ENCODE measurements at regions not wholly inside any gene's neighbourhood (a gene's known extent, or its start where the extent isn't known, plus 50 kb on each side); places are given as distances from the start of the nearest gene placed in this dataset.
"Not testable (repeated sequence)": the region's sequence is repeated elsewhere in the genome, so short reads cannot be mapped to it uniquely, and the experiment has no call there.

DNA sequence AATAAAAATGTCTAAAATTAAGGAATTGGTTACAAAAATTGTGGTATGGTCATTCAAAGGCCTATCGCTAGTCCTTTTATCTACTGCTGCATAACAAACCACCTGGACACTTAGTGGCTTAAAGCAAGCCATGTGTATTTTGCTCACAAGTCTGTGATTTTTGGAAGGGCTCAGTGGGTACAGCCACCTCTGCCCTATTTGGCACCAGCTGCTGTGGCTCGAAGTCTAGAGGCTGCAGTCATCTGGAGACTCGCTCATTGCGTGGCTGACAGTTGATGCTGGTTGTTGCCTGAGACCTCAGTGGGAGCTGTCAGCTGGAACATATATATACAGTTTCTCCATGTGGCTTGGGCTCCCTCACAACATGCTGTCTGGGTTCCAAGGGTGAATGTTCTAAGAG is 60.8 kb upstream of the MID1 start:
- H3K4me1 ChIP-seq (ENCODE audit: control insufficient read depth, low read length): no peaks in the 10 kb centered on the region
- H3K9me3 ChIP-seq (ENCODE audit: control insufficient read depth, insufficient read depth, low read length): no peaks in the 10 kb centered on the region
- no peaks in the 10 kb centered on the region for H3K36me3 ChIP-seq (ENCODE audit: control insufficient read depth, low read length)
- H3K4me3 ChIP-seq (ENCODE audit: low read length): no peak overlapping the region
- no peaks in the 10 kb centered on the region for H3F3A ChIP-seq (ENCODE audit: control insufficient read depth, insufficient read depth)
- H3K27me3 ChIP-seq (ENCODE audit: control insufficient read depth, low read length): no peaks in the 10 kb centered on the region
- no peak for TF ChIP-seq EZH2phosphoT487 (IDR thresholded peaks at IDR 0.05; ENCODE audit: borderline replicate concordance, low read length)
- TF ChIP-seq, protein P1, sequence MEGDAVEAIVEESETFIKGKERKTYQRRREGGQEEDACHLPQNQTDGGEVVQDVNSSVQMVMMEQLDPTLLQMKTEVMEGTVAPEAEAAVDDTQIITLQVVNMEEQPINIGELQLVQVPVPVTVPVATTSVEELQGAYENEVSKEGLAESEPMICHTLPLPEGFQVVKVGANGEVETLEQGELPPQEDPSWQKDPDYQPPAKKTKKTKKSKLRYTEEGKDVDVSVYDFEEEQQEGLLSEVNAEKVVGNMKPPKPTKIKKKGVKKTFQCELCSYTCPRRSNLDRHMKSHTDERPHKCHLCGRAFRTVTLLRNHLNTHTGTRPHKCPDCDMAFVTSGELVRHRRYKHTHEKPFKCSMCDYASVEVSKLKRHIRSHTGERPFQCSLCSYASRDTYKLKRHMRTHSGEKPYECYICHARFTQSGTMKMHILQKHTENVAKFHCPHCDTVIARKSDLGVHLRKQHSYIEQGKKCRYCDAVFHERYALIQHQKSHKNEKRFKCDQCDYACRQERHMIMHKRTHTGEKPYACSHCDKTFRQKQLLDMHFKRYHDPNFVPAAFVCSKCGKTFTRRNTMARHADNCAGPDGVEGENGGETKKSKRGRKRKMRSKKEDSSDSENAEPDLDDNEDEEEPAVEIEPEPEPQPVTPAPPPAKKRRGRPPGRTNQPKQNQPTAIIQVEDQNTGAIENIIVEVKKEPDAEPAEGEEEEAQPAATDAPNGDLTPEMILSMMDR (IDR thresholded peaks at IDR 0.05; ENCODE audit: low read depth, low read length, poor library complexity, severe bottlenecking): no peak
- H4K20me1 ChIP-seq (ENCODE audit: control insufficient read depth, insufficient read depth, low read depth, low read length): no peaks in the 10 kb centered on the region
- H3K9me2 ChIP-seq (replicated peaks; ENCODE audit: control insufficient read depth, low read length): no peaks in the 10 kb centered on the region
- no peak overlapping the region for H3K4me2 ChIP-seq (ENCODE audit: low read length)
- H3K79me2 ChIP-seq (ENCODE audit: control insufficient read depth, low read length): no peaks in the 10 kb centered on the region
- H3K27ac ChIP-seq (ENCODE audit: low read depth, low read length): no peak overlapping the region

DNA sequence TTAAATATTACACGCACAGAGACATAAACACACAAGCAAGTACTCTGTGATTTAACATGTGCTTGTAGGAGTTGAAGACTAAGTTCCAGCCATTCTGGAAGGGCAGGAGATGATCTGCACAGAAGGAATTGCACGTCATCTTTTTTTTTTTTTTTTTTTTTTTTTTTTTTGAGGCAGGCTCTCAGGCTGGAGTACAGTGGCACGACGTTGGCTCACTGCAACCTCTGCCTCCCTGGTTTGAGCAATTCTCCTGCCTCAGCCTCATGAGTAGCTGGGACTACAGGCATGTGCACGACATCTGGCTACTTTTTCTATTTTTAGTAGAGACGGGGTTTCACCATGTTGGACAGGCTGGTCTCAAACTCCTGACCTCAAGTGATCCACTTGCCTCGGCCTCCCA is 63.2 kb upstream of the MID1 start:
- H3K27me3 ChIP-seq (ENCODE audit: control insufficient read depth, low read length); H3K27ac ChIP-seq (ENCODE audit: low read depth, low read length); H4K20me1 ChIP-seq (ENCODE audit: control insufficient read depth, insufficient read depth, low read depth, low read length); H3K4me3 ChIP-seq (ENCODE audit: low read length); H3K9me3 ChIP-seq (ENCODE audit: control insufficient read depth, insufficient read depth, low read length); H3K4me2 ChIP-seq (ENCODE audit: low read length); H3K36me3 ChIP-seq (ENCODE audit: control insufficient read depth, low read length); H3K9me2 ChIP-seq (replicated peaks; ENCODE audit: control insufficient read depth, low read length); H3K79me2 ChIP-seq (ENCODE audit: control insufficient read depth, low read length); H3F3A ChIP-seq (ENCODE audit: control insufficient read depth, insufficient read depth); H3K4me1 ChIP-seq (ENCODE audit: control insufficient read depth, low read length): not testable (repeated sequence)

DNA sequence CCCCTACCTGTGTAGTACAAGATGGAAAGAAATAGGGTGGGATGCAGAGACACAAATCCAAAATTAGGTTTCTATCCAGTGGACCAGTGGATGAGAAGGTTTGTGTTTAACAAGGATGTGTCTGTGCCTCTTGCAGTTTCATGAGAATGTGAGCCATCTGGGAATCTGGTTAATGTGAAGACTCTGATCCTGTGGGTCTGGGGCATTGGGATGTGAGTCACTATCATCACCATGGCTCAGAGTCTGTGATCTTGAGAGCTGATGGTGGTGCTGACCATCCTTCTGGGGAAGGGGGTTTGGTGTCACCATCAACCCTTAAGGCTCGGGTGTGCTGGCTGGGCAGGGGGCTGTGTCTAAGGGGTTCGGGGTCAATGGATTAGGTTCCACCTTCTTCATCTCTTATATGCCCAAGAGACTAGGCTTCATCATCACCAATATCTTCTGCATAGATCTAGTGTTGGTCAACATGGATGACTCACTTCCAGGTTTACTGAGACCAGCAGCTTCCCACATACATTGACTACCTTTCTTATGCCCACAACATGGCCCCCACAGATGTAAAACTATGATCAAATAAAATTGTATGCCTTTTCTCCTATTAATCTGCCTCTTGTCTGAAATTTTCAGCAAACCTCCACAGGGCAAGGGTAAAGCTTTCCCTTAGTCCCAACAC is 65.7 kb upstream of the MID1 start:
- H3K79me2 ChIP-seq (ENCODE audit: control insufficient read depth, low read length): no peaks in the 10 kb centered on the region
- H3F3A ChIP-seq (ENCODE audit: control insufficient read depth, insufficient read depth): no peaks in the 10 kb centered on the region
- H3K36me3 ChIP-seq (ENCODE audit: control insufficient read depth, low read length): no peaks in the 10 kb centered on the region
- H3K4me3 ChIP-seq (ENCODE audit: low read length): no peak overlapping the region
- no peaks in the 10 kb centered on the region for H3K9me2 ChIP-seq (replicated peaks; ENCODE audit: control insufficient read depth, low read length)
- no peaks in the 10 kb centered on the region for H3K9me3 ChIP-seq (ENCODE audit: control insufficient read depth, insufficient read depth, low read length)
- no peaks in the 10 kb centered on the region for H3K4me1 ChIP-seq (ENCODE audit: control insufficient read depth, low read length)
- H3K4me2 ChIP-seq (ENCODE audit: low read length): no peak overlapping the region
- no peaks in the 10 kb centered on the region for H4K20me1 ChIP-seq (ENCODE audit: control insufficient read depth, insufficient read depth, low read depth, low read length)
- no peaks in the 10 kb centered on the region for H3K27me3 ChIP-seq (ENCODE audit: control insufficient read depth, low read length)
- TF ChIP-seq EZH2phosphoT487 (IDR thresholded peaks at IDR 0.05; ENCODE audit: borderline replicate concordance, low read length): no peak
- TF ChIP-seq, protein P1 (IDR thresholded peaks at IDR 0.05; ENCODE audit: low read depth, low read length, poor library complexity, severe bottlenecking): no peak
- H3K27ac ChIP-seq (ENCODE audit: low read depth, low read length): no peak overlapping the region

DNA sequence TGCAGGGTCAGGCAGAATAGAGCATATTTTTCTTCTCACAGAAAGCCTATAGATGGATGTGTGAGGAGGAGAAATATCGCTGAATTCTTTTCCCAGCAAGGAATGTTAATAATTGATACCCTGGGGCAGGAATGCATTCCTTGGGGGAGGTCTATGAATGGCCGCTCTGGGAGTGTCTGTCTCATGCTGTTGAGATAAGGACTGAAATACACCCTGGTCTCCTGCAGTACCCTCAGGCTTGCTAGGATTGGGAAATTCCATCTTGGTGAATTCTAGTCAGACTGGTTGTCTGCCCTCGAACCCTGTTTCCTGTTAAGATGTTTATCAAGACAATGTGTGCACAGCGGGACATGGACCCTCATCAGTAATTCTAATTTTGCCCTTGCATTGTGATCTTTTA is 71.4 kb upstream of the MID1 start:
- H3K9me2 ChIP-seq (replicated peaks; ENCODE audit: control insufficient read depth, low read length); H3K4me1 ChIP-seq (ENCODE audit: control insufficient read depth, low read length); H3K27ac ChIP-seq (ENCODE audit: low read depth, low read length); H3K4me3 ChIP-seq (ENCODE audit: low read length); H3K79me2 ChIP-seq (ENCODE audit: control insufficient read depth, low read length); H3K27me3 ChIP-seq (ENCODE audit: control insufficient read depth, low read length); H4K20me1 ChIP-seq (ENCODE audit: control insufficient read depth, insufficient read depth, low read depth, low read length); H3F3A ChIP-seq (ENCODE audit: control insufficient read depth, insufficient read depth); H3K9me3 ChIP-seq (ENCODE audit: control insufficient read depth, insufficient read depth, low read length); H3K4me2 ChIP-seq (ENCODE audit: low read length); H3K36me3 ChIP-seq (ENCODE audit: control insufficient read depth, low read length): not testable (repeated sequence)

All from DOHH2 (cell line).